BE2C (cell line): ENCODE measurements at regions not wholly inside any gene's neighbourhood (a gene's known extent, or its start where the extent isn't known, plus 50 kb on each side); places are given as distances from the start of the nearest gene placed in this dataset.

Experiments
- DNase-seq: peaks from one replicate; pipeline ENCODE4 v3.0.0-alpha.2; 2020
- H3K27me3 ChIP-seq: fragments of 250-450 bp; sonication (Bioruptor Pico); 2 replicates; pipeline ENCODE4 v1.5.1; 2020; ENCODE audit warnings: mild to moderate bottlenecking
- H3K36me3 ChIP-seq: fragments of 250-450 bp; sonication (Bioruptor Pico); 2 replicates; pipeline ENCODE4 v1.5.1; 2020; ENCODE audit warnings: mild to moderate bottlenecking
- H3K4me1 ChIP-seq: fragments of 250-450 bp; sonication (Bioruptor Pico); 2 replicates; pipeline ENCODE4 v1.5.1; 2020
- H3K4me3 ChIP-seq: 2 replicates; pipeline ENCODE4 v1.5.1; 2011; ENCODE audit warnings: low read depth, low read length
- H3K9me3 ChIP-seq: fragments of 250-450 bp; sonication (Bioruptor Pico); 2 replicates; pipeline ENCODE4 v1.5.1; 2020
- TF ChIP-seq, protein P1 (sequence below): IDR thresholded peaks from 2 replicates; pipeline ENCODE4 v1.5.1; 2012; ENCODE audit warnings: mild to moderate bottlenecking, low read depth, low read length

GRCh38 chr18:44090453-44090852 lies 590.2 kb upstream of the SETBP1 start:
- no peak for DNase-seq
- H3K27me3 ChIP-seq: no peaks in the 10 kb centered on the region
- H3K9me3 ChIP-seq: no peaks in the 10 kb centered on the region
- TF ChIP-seq, protein P1, sequence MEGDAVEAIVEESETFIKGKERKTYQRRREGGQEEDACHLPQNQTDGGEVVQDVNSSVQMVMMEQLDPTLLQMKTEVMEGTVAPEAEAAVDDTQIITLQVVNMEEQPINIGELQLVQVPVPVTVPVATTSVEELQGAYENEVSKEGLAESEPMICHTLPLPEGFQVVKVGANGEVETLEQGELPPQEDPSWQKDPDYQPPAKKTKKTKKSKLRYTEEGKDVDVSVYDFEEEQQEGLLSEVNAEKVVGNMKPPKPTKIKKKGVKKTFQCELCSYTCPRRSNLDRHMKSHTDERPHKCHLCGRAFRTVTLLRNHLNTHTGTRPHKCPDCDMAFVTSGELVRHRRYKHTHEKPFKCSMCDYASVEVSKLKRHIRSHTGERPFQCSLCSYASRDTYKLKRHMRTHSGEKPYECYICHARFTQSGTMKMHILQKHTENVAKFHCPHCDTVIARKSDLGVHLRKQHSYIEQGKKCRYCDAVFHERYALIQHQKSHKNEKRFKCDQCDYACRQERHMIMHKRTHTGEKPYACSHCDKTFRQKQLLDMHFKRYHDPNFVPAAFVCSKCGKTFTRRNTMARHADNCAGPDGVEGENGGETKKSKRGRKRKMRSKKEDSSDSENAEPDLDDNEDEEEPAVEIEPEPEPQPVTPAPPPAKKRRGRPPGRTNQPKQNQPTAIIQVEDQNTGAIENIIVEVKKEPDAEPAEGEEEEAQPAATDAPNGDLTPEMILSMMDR: no peak
- no peaks in the 10 kb centered on the region for H3K4me1 ChIP-seq
- no peak overlapping the region for H3K4me3 ChIP-seq
- H3K36me3 ChIP-seq: no peaks in the 10 kb centered on the region

- no peak for DNase-seq
- Histone ChIP-seq H3K9me3 (no peaks in the 10 kb centered on the region), H3K4me3 (no peak overlapping the region), H3K36me3 (no peaks in the 10 kb centered on the region), H3K4me1 (no peaks in the 10 kb centered on the region), H3K27me3 (no peaks in the 10 kb centered on the region)
- TF ChIP-seq, protein P1: no peak
These were observed 587.4 kb upstream of the SETBP1 start for GRCh38 chr18:44093253-44093652.

DNA sequence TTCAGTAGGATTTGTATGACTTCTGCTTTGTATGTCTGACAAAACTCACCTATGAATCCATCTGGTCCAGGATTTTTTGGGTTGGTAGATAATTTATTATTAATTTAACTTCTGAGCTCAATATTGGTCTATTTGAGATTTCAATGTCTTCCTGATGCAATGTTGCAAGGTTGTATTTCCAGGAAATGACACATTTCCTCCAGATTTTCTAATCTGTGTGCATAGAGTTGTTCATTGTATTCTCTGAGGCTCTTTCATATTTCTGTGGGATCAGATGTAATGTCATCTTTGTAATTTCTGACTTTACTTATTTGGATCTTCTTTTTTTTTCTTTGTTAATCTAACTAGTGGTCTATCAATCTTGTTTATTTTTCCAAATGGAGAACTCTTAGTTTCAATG lies 584.7 kb upstream of the SETBP1 start:
- TF ChIP-seq, protein P1: no peak
- H3K9me3 ChIP-seq: no peaks in the 10 kb centered on the region
- H3K27me3 ChIP-seq: no peaks in the 10 kb centered on the region
- H3K4me3 ChIP-seq: no peak overlapping the region
- no peak for DNase-seq
- H3K36me3 ChIP-seq: no peaks in the 10 kb centered on the region
- no peaks in the 10 kb centered on the region for H3K4me1 ChIP-seq

GRCh38 chr18:44098551-44099098 lies 582.1 kb upstream of the SETBP1 start:
- Histone ChIP-seq H3K4me1 (no peaks in the 10 kb centered on the region), H3K36me3 (no peaks in the 10 kb centered on the region), H3K27me3 (no peaks in the 10 kb centered on the region), H3K4me3 (no peak overlapping the region), H3K9me3 (no peaks in the 10 kb centered on the region)
- TF ChIP-seq, protein P1: peak; percentile 55
- peak; percentile 37 for DNase-seq

GRCh38 chr18:44107187-44107586 lies 573.5 kb upstream of the SETBP1 start:
- Histone ChIP-seq H3K9me3 (no peaks in the 10 kb centered on the region), H3K27me3 (no peaks in the 10 kb centered on the region), H3K36me3 (no peaks in the 10 kb centered on the region), H3K4me3 (no peak overlapping the region), H3K4me1 (no peaks in the 10 kb centered on the region)
- no peak for DNase-seq
- TF ChIP-seq, protein P1: no peak

DNA sequence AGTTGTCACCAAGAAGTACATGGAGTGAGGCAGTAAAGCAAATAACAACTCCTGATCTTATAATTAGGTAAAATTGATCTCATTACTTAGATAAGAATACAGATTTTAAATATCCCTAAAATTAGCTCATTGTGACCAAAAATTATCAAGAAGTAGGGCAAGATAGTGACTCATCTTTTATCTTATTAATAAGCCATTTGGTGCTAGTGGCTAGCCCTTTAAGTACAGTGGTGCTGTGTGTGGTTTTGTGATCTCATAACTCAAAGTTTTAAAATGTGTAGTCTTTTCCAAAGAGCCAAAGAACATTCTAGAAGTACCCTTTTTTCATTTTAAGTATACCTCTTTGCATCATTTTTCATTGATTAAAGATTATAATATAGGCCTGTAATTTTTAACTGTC lies 569.4 kb upstream of the SETBP1 start:
- TF ChIP-seq, protein P1: no peak
- no peaks in the 10 kb centered on the region for H3K27me3 ChIP-seq
- no peak for DNase-seq
- no peaks in the 10 kb centered on the region for H3K4me1 ChIP-seq
- no peak overlapping the region for H3K4me3 ChIP-seq
- H3K36me3 ChIP-seq: no peaks in the 10 kb centered on the region
- H3K9me3 ChIP-seq: no peaks in the 10 kb centered on the region
